AG08396 (cell line): ENCODE measurements at regions not wholly inside any gene's neighbourhood (a gene's known extent, or its start where the extent isn't known, plus 50 kb on each side); places are given as distances from the start of the nearest gene placed in this dataset.
A peak's percentile ranks its signal among the peaks of the same experiment; 100 is the strongest.
"Not testable (repeated sequence)": the region's sequence is repeated elsewhere in the genome, so short reads cannot be mapped to it uniquely, and the experiment has no call there.

Experiments
- DNase-seq: peaks from one replicate; pipeline ENCODE4 v3.0.0; 2012; ENCODE audit warnings: low spot score, mixed read lengths

DNA sequence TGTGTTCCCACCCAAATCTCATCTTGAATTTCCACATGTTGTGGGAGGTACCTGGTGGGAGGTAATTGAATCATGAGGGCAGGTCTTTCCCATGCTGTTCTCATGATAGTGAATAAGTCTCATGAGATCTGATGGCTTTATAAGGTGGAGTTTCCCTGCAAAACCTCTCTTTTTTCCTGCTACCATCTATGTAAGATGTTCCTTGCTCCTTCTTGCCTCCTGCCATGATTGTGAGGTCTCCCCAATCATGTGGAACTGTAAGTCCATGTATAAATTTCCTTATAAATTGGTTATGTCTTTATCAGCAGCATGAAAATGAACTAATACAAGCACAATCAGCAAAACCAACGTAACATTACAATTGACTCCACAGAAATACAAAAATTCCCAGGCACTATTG is 814.8 kb upstream of the CITED2 start:
- DNase-seq: not testable (repeated sequence)

DNA sequence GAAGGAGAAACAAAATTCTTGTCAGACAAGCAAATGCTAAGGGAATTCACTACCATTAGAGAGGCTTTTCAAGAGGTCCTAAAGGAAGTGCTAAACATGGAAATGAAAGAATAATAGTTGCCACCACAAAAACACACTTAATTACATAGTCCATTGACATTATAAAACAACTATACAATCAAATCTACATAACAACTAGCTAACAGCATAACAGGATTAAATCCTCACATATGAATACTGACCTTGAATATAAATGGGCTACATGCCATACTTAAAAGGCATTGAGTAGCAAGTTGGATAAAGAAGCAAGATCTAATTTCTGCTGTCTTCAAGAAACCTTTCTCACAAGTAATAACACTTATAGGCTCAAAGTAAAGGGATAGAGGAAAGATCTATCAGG is 811.5 kb upstream of the CITED2 start:
- DNase-seq: no peak

DNA sequence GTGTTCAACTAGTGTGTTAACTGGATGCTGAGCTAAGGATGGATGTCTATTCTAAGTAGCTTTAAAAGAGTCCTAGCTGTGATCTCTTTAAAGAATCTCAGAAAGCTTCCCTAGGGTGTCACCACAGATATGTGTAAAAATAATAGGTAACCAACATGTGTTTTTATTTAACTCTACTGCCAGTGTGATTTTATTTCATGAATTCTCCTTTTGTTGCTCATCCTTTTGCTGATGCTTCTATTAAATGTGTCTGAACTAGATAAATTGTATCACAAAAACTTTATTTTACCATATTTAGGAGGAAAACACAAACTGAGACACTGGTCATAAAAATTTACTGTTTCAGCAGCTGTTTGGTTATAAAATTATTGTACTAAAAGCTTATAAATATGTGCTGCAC is 809.4 kb upstream of the CITED2 start:
- DNase-seq: no peak

DNA sequence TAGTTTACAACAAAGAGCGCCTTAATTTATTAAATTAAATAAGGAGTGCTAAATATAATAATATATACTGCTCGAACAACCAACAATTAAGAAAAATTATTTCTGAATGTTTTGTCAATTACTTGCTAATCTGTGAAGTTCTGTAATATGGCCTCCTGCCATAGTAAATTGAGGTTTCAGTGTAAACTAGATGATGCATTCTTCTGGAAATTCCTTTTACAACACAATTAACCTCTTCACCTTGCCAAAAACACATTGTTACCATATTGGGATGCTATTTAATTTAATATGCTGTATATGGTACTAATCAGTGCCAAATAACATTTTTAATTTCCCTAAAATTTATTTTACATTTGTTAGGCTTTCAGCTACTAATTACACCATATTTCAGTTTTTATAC is 808.4 kb upstream of the CITED2 start:
- no peak for DNase-seq

DNA sequence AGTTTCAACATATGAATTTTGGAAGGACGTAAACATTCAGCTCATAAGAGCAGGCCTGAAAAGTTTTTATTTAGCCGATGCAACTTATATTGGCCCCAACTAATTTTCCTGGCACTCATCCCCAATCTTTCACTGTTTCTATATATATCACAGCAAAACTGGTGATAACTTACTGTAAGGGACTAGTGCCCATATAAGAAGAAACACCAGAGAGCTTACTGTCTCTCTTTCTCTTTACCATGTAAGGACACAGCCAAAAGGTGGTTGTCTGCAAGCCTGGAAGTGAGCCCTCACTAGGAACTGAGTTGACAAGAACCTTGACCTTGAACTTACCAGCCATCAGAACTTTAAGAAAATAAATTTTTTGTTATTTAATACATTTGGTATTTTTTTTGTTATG is 807.4 kb upstream of the CITED2 start:
- no peak for DNase-seq

GRCh38 chr6:140180306-140180705 is 805.9 kb upstream of the CITED2 start:
- DNase-seq: no peak

- DNase-seq: peak; percentile 10
These were observed 804.5 kb upstream of the CITED2 start for GRCh38 chr6:140178935-140179334.

DNA sequence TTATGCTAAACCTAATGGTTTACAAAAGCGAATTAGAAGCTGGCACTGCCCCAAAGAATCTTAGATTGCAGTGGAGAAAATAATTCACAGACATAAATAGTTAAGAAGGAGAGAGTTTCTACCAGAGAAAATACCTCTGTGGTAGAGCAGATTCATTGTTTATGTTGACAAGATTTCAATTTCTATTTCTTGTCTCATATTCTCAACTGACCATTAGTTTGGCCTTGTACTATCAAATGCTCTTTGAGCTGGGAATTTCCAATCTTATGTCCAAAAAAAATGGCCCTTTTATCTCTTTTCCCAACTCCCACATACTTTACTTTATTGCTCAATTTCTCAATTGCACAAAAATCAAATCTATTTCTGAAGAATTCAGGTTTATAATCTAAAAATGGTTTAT is 804.1 kb upstream of the CITED2 start:
- DNase-seq: no peak

DNA sequence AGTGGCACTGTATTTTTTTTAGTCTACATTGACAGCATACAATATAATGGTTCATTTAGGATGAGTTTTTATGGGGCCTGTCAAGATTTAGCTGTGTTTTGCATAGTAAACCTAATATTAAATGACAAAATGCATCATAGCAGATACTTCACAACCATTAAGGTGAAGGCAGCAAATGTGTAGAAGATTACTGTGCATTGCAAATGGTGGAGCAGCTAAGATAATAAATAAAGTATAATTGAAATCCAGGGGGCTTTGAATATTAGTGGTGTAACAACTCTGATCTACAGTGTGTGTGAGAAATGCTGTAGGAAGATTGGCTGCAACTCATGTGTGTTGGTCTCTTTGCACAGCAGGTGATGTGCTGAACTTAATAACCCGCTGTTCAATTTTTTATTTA is 801.9 kb upstream of the CITED2 start:
- no peak for DNase-seq

DNA sequence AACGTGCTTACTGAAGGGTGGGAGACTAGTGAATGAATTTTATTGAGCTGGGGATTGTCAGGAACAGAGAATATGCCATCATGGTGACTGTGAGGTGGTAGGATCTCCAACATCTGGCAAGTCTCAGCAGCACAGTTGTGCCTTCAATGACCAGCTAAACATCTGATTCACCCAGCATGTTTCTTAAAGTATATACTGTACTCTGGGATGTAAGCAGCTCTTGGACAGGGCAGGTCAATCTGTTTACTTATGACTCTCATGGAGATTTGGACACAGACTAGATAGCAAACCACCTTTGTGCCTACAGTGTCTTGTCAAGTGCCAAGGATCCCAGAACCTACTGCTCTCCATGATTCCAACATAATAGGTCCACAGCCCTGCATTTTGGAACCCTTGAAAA is 801.0 kb upstream of the CITED2 start:
- DNase-seq: no peak

GRCh38 chr6:140174524-140174923 is 800.1 kb upstream of the CITED2 start:
- DNase-seq: peak; percentile 68

GRCh38 chr6:140168365-140168764 is 793.9 kb upstream of the CITED2 start:
- DNase-seq: no peak

GRCh38 chr6:140160909-140161308 is 786.5 kb upstream of the CITED2 start:
- no peak for DNase-seq

- DNase-seq: no peak
These were observed 786.0 kb upstream of the CITED2 start for GRCh38 chr6:140160494-140160893.

DNA sequence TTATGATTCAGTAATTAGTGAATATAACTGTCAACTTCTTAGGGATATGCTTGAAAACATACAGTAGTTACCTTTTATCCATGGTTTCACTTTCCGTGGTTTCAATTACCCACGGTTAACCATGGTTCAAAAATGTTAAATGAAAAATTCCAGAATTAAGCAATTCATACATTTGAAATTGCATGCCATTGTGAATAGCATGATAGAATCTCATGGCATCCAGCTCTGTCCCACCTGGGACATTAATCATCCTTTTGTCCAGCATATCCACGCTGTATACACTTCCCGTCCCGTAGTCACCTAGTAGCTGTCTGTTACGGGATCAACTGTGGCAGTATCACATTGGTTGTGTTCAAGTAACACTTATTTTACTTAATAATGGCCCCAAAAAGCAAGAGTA is 781.7 kb upstream of the CITED2 start:
- no peak for DNase-seq

- DNase-seq: no peak
These were observed 781.1 kb upstream of the CITED2 start for GRCh38 chr6:140155451-140156126.

- DNase-seq: no peak
These were observed 779.3 kb upstream of the CITED2 start for GRCh38 chr6:140153703-140154102.

- not testable (repeated sequence) for DNase-seq
These were observed 773.7 kb upstream of the CITED2 start for GRCh38 chr6:140147825-140148814.

DNA sequence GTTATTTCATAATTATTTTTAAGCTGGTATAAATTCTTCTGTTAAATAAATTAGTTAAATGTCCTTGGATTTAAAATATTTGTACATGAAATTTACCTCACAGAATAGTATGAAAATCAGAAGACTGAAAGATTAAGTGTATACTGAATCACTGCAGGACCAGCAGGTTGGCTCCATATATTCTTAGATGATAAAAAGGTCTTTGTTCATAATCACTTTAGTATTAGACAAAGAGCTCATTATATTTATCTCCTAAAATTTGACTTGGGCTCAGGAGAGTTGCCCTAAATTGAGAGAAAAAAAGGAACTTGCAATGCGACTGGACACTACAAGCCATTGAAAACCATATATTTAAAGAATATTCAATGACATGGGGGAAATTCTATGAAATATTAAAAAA is 766.4 kb upstream of the CITED2 start:
- no peak for DNase-seq

DNA sequence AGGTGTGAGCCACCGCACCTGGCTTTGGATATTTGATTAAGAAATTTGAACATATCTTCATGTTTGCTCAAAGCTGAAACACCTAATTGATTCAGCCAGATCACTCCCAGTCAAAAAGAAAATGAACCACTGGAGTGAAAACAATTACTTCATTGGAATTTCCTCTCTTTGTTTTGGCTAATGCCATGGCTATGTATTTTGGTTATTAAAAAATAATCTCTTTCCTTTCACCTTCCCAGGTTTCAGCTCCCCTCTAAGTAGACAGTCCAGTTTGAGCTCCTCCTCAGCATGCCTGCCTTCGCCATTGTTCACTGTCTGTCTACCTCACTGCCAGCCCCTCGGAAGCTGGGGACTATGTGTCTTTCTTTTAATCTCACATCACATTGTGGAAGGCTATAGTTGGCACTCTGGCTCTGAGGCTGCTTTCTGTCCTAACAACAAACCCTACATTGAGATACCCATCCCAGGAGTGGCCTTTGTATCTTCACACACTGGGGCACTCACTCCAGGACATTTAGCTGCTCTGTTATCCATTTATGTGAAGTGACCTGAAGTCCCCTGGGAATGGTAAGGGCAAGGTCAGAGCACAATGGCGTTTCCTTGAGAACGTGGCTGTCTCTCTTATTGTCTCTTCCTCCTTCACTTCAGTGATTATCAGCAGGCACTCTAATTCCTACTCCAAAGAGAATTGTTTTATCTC is 764.0 kb upstream of the CITED2 start:
- DNase-seq: no peak

GRCh38 chr6:140134224-140134623 is 759.8 kb upstream of the CITED2 start:
- no peak for DNase-seq

DNA sequence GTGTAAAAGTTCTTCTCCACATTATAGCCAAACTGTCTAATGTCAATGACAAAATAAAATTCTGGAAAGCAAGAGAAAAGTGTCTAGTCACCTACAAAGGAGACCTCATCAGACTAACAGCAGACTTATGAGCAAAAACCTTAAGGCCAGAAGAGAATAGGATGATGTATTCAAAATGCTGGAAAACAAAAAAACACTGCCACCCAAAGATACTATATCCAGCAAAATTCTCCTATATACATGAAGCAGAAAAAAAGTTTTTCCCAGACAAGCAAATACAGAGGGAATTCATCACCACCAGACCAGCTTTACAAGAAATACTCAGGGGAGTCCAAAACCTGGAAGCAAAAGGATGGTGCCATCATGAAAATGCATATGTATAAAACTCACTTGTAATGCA is 755.6 kb upstream of the CITED2 start:
- no peak for DNase-seq

DNA sequence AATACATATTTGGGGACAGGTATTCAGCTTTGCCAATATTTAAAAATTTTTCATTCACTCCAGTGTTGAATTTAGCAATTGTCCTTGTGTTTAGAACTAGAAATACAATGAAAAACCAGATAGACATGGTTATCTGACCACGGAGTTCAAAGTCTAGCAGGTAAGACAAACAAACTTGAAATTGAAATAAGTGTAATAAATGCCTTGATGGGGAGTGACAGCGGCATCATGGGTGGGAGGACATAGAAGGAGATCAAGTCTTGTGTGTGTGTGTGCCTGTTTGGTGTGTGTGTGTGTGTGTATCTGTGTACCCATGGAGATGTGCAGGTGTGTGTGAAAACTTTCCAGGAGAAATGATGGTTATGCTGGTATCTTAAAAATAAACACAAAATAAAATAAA is 750.0 kb upstream of the CITED2 start:
- no peak for DNase-seq
